GM12891 (cell line): ENCODE measurements at regions not wholly inside any gene's neighbourhood (a gene's known extent, or its start where the extent isn't known, plus 50 kb on each side); places are given as distances from the start of the nearest gene placed in this dataset.
"Not testable (repeated sequence)": the region's sequence is repeated elsewhere in the genome, so short reads cannot be mapped to it uniquely, and the experiment has no call there.

Source experiments
- PAX5 ChIP-seq: IDR thresholded peaks from 2 replicates; pipeline ENCODE4 v1.6.1; 2011; ENCODE audit warnings: low read length, moderate library complexity, mild to moderate bottlenecking; ENCODE audit not compliant: insufficient read depth, severe bottlenecking
- POLR2A ChIP-seq: IDR thresholded peaks from 2 replicates; pipeline ENCODE4 v1.6.1; 2011; ENCODE audit warnings: low read depth, low read length, control low read depth
- POLR2AphosphoS5 ChIP-seq: IDR thresholded peaks from 2 replicates; pipeline ENCODE4 v1.6.1; 2011; ENCODE audit warnings: low read depth, low read length, control low read depth
- POU2F2 ChIP-seq: IDR thresholded peaks from 2 replicates; pipeline ENCODE4 v1.6.1; 2011; ENCODE audit warnings: low read depth, mild to moderate bottlenecking, control low read depth, low read length, moderate library complexity
- TAF1 ChIP-seq: IDR thresholded peaks from 2 replicates; pipeline ENCODE4 v1.6.1; 2011; ENCODE audit warnings: low read depth, low read length, control low read depth

GRCh38 chr9:40962461-40962860, 166.0 kb downstream of the FOXD4L6 start:
- not testable (repeated sequence) for TF ChIP-seq TAF1, POLR2AphosphoS5, PAX5, POU2F2, POLR2A
